ENCODE measurements at regions not wholly inside any gene's neighbourhood (a gene's known extent, or its start where the extent isn't known, plus 50 kb on each side); places are given as distances from the start of the nearest gene placed in this dataset.

DNA sequence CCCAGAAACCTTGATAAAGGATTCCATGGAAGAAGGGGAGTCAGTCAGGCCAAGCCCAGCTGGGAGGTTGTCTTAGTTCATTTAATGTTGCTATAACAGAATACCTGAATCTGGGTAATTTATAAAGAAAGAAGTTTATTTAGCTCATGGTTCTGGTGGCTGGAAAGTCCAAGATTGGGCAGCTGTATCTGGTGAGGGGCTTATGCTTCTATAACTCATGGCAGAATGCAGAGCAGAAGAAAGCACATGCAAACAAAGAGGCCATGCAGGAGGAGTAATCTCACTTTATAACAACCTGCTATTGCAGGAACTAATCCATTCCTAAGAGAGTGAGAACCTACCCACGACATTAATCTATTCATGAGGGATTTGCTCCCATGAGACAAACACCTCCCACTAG lies 54.2 kb upstream of the ANKRD1 start:
- TF ChIP-seq GATA1 (IDR thresholded peaks at IDR 0.05; ENCODE audit: low read depth, low read length) = no peak
- no peak for TF ChIP-seq POLR2A (IDR thresholded peaks at IDR 0.05; ENCODE audit: low read length)
- DNase-seq = no peak

DNA sequence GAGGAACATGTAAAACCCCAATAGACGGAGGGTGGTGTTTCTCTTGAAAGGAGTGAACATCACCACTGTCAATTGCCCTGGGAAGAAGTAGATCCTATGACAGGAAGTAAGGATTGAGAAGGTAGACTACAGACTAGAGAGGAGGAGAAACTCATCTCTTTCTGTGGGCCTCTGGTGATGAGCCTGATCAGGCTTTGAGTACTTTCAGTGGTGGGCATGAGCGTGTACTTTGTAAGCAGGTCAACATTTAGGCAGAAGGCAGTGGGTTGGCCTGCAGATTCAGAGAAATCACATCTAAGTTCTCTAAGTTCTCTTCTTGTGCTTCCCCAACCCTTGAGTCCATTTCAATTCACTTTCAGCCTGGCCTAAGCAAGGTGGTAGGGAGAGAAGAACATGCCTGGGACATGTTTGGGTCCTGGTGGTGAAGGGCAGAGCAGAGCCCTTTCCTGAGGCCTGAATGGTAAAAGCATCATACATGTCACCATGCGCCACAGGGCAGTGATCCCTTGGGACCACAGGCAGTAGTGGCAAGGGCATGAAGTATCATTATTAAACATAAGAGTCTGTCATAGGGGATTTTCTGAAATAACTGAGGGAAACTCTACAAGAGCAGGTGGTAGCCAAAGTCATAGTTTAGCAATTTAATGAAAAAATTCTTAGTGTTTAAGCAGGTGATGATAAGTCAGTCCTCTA lies 56.4 kb upstream of the ANKRD1 start:
- TF ChIP-seq GATA1 (IDR thresholded peaks at IDR 0.05; ENCODE audit: low read depth, low read length) (no peak), POLR2A (IDR thresholded peaks at IDR 0.05; ENCODE audit: low read length) (no peak)
- no peak for DNase-seq

DNA sequence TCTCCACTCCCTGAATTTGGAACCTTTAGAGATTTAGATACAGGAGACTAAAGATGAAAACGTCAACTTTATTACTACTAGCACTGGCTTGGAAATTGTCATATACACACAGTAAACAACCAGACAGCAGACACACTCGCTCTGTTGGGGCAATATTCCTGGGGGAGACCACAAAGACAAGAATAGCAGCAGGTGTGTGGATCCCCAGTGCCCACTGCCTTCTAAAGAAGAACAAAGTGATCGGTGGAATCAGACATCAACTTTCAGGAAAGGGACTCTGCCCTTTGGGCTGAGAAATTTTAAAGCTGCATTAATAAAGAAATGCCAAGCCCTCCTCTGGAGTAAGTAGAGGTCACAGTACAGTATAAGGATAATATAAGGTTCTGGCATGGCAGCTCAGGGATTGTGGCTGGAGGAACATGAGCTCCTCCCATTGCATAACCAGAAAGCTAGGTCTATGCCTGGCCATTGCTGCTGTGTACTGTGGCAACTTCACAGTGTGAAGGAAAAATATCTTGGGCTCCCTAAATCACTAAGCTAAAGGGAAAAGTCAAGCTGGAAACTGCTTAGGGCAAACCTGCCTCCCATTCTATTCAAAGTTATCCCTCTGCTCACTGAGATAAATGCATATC lies 57.1 kb upstream of the ANKRD1 start:
- TF ChIP-seq POLR2A (IDR thresholded peaks at IDR 0.05; ENCODE audit: low read length) (no peak), GATA1 (IDR thresholded peaks at IDR 0.05; ENCODE audit: low read depth, low read length) (no peak)
- no peak for DNase-seq

DNA sequence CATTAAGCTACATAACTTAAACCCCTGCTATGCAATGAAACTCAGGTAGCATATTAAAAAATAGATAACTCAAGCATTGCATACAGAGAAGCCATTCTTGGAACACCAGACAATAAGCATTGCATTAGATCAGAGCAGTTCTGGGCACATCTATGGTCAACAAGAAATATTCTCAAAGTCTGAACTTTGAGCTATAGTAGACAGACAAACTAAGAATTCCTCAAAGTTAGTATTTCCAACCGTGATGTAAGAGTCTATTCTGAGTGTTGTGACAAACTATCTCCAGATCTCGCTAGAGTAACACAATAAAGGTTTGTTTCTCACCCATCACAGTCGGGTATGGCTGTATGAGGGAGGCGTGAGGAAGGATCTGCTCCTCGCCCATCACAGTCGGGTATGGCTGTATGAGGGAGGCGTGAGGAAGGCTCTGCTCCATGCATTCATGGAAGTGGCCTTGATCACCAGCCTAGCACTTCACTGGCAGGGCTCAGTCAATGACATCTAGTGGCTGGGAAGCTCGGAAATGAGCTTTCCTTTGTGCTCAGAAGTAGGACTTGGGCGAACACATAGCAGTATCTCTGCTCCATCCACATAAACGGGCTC lies 61.6 kb upstream of the ANKRD1 start:
- TF ChIP-seq POLR2A (IDR thresholded peaks at IDR 0.05; ENCODE audit: low read length) (no peak), GATA1 (IDR thresholded peaks at IDR 0.05; ENCODE audit: low read depth, low read length) (no peak)
- no peak for DNase-seq

DNA sequence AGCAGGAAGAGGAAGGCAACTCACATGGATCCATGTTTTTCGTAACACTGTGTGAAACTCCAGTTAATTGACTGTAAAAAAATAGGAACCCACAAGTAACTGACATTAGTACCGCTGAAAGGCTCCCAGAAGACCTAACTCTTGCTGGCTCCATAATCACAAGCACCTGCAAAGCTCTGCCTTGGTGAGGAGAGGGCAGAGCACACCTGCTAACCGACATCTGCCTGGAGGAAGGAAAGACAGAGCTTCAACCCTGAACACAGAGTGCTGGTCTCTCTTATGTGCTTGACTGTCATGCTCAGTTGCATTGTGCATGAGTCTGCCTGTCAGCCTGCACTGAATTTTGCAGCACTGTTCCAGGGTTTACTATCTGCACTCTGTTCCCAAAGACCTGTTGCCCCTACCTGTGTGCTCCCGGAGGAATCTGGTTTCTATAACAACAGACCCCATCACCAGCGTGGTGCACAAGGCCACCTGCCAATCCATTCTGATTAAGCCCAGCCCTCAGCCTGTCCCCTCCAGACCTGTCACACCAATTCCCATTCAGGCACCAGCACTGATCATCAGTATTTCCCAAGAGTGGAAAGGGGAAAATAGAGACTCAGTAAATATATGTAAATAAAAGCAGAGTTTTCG lies 63.1 kb upstream of the ANKRD1 start:
- TF ChIP-seq POLR2A (IDR thresholded peaks at IDR 0.05; ENCODE audit: low read length) = no peak
- no peak for TF ChIP-seq GATA1 (IDR thresholded peaks at IDR 0.05; ENCODE audit: low read depth, low read length)
- no peak for DNase-seq

DNA sequence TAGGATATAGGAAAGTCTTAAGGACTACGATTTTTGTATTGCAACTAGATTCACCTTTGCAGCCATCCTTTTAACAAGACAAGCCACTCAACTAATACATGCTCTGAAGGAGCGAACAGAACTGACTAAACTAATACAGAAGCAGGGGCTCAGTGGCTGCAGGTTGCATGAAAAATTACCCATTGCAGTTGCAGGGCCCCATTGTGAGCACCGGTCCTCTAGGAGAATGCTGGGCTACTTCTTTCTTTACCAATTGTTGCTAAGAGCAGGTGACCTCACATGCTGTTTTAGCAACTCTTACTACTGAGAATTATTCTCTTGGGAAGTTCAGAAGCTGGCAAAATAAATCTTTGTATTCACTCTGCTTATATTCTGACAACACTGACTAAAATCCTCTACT lies 64.0 kb upstream of the ANKRD1 start:
- DNase-seq = no peak
- TF ChIP-seq POLR2A (IDR thresholded peaks at IDR 0.05; ENCODE audit: low read length) = no peak
- TF ChIP-seq GATA1 (IDR thresholded peaks at IDR 0.05; ENCODE audit: low read depth, low read length) = no peak

DNA sequence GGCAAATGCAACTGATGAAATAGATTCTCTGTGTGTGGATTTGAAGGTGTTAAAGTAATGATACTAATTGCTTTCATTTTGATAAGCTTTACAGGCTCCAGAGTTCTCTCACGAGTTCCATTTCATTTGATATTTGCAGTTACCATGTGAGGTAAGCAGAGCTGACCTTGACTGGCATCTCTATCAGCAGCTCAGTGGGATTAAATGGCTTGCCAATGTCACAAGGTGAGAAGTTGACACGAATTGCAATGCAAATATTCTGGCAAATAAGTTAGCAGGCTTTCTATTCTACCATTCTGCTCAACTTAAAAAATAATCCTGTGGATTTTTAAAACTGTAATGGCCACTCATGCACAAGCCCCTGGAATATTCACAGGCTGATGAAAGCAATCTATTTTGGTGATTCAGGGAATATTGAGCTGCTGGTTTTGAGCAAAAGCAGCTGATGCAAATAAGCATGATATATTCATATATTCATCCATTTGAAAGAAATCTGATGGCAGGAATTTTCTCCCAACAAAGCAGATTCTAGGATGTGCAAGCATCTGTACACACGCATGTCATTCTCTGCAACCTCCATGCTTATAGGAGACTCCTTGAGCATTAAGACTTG lies 64.5 kb upstream of the ANKRD1 start:
- DNase-seq = no peak
- no peak for TF ChIP-seq POLR2A (IDR thresholded peaks at IDR 0.05; ENCODE audit: low read length)
- no peak for TF ChIP-seq GATA1 (IDR thresholded peaks at IDR 0.05; ENCODE audit: low read depth, low read length)

DNA sequence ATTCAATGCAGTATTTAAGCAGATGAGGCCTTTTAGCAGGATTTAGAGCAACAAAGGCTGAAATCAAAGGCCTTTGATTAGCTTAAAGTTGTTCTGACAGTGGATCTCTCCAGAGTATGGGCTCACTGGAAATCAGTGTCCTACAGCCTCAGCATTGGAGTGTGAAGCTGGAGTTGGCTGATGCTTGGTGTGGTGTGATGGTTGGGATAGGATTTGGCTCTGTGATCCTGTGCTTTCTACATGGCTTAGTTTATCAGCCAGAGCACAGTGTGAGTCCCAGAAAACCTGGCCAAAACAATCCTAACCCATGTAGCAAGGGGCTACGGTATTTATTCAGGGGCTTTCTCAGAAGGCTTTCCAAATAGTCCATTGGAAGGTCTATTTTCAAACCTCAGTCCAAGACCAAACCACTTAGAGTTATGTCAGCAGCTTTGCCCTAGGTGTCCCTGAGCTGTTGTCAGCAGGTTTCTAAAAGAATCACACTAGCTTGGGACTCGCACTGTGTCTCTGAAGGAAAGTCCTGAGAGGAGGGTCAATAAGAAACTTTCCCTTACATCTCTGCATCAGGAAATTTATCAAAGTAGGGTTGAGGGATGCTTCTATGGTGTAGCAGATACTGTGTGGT lies 65.4 kb upstream of the ANKRD1 start:
- no peak for DNase-seq
- TF ChIP-seq POLR2A (IDR thresholded peaks at IDR 0.05; ENCODE audit: low read length) = no peak
- no peak for TF ChIP-seq GATA1 (IDR thresholded peaks at IDR 0.05; ENCODE audit: low read depth, low read length)

DNA sequence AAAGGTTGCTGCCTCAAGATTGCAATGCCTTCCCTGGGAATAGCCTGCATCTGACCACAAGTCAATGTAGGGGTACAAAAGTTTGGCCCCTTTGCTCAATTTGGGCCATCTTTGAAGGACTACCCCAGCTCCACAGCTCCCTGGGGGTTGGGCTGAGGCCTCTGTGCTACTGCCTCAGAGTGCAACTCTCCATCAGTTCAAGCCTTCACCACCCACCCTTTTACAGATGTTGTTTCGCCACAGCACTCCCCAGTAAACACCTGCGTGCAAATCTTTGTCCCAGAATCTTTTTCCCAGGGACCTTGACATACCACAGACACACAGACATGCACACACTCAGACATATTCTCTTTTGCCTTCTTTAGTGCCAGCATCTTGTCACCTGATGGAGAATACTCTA lies 66.0 kb upstream of the ANKRD1 start:
- no peak for DNase-seq
- TF ChIP-seq POLR2A (IDR thresholded peaks at IDR 0.05; ENCODE audit: low read length) (no peak), GATA1 (IDR thresholded peaks at IDR 0.05; ENCODE audit: low read depth, low read length) (no peak)

DNA sequence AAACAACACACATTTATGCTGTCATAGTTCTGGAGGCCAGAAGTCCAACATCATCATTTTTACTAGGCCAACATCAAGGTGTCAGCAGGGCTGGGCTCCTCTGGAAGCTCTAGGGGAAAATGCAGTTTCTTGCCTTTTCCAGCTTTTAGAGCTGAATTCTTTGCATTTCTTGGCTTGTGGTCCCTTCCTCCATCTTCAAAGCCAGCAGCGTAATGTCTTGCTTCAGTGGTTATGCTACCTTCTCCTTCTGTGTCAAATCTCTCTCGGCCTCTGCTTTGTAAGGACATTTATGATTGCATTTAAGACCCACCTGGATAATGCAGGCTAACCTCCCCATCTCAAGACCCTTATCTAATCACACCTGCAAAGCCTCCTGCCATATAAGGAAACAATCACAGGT lies 66.5 kb upstream of the ANKRD1 start:
- TF ChIP-seq GATA1 (IDR thresholded peaks at IDR 0.05; ENCODE audit: low read depth, low read length) (no peak), POLR2A (IDR thresholded peaks at IDR 0.05; ENCODE audit: low read length) (no peak)
- no peak for DNase-seq

DNA sequence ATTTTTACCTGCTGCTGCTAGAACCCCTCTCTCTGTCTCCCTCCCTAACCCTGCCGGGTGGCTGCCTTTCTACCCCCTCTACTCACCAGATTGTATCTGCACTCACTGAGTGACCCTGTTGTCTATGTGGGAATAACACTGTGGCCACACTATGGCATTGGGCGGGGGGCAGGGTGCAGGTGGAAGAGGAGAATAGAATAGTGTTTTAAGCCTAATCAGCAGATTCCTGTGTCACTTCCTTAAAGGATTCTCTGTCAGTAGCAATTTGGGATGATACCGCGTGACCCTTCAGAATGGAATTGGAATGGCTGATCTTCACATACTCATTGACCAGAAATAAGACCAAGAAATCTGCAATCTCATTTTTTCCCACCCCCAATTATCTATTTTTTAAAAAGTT lies 67.1 kb upstream of the ANKRD1 start:
- no peak for TF ChIP-seq GATA1 (IDR thresholded peaks at IDR 0.05; ENCODE audit: low read depth, low read length)
- TF ChIP-seq POLR2A (IDR thresholded peaks at IDR 0.05; ENCODE audit: low read length) = no peak
- DNase-seq = no peak

DNA sequence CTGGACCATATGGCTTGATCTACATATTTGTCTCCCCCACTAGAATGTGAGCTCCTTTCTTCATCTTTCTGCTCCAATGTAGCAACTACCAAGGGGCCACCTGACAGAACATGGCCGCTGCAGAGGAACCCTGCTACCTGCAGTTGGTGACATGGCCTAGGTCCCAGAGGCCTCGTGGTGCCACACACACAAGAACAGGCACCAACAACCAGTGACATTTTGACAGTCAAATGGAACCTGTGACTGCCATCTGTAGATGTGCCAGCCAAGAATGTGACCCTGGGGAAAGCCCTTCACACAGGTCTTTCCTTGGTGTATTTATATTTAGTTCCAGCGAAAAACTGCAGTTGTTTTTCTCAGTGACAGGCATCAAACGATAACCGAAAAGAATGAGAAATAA lies 67.9 kb upstream of the ANKRD1 start:
- TF ChIP-seq GATA1 (IDR thresholded peaks at IDR 0.05; ENCODE audit: low read depth, low read length) = no peak
- TF ChIP-seq POLR2A (IDR thresholded peaks at IDR 0.05; ENCODE audit: low read length) = no peak
- no peak for DNase-seq

DNA sequence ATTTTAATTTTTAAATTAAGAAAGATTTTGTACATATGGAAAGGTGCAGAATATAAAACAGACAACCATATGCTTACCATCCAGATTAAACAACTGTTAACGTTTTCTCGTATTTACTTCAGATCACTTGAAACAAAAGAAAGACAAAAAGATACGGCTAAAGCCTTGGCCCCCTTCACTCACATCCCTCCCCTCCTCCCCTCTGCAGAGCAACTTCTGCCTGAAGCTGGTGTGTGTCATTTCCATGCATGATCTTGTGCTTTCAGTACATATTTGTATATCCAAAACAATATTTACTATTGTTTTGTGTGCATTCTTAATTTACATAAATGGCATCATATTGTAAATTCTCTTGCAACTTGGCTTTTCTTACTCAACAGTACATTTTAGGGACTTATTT lies 68.5 kb upstream of the ANKRD1 start:
- TF ChIP-seq GATA1 (IDR thresholded peaks at IDR 0.05; ENCODE audit: low read depth, low read length) = no peak
- no peak for TF ChIP-seq POLR2A (IDR thresholded peaks at IDR 0.05; ENCODE audit: low read length)
- DNase-seq = no peak

DNA sequence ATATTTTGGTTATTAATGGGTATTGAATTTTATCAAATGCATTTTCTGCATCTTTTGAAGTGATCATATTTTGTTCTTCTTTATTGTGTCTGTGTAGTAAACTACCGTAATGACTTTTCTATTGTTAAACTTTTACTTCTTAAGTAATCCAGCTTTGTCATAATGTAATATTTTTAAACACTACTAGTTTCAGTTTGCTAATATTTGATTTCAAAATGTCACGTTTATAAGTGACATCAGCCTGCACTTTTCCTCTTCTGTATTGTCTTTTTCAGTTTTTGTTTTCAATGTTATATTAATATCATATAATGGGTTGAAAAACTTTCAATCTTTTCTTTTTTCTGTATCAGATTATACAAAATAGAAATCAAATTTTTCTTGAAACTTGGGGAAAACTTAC lies 71.6 kb upstream of the ANKRD1 start:
- no peak for DNase-seq
- no peak for TF ChIP-seq POLR2A (IDR thresholded peaks at IDR 0.05; ENCODE audit: low read length)
- no peak for TF ChIP-seq GATA1 (IDR thresholded peaks at IDR 0.05; ENCODE audit: low read depth, low read length)

Measured in erythroblast (primary cell).